ENCODE measurements at regions not wholly inside any gene's neighbourhood (a gene's known extent, or its start where the extent isn't known, plus 50 kb on each side); places are given as distances from the start of the nearest gene placed in this dataset.

DNA sequence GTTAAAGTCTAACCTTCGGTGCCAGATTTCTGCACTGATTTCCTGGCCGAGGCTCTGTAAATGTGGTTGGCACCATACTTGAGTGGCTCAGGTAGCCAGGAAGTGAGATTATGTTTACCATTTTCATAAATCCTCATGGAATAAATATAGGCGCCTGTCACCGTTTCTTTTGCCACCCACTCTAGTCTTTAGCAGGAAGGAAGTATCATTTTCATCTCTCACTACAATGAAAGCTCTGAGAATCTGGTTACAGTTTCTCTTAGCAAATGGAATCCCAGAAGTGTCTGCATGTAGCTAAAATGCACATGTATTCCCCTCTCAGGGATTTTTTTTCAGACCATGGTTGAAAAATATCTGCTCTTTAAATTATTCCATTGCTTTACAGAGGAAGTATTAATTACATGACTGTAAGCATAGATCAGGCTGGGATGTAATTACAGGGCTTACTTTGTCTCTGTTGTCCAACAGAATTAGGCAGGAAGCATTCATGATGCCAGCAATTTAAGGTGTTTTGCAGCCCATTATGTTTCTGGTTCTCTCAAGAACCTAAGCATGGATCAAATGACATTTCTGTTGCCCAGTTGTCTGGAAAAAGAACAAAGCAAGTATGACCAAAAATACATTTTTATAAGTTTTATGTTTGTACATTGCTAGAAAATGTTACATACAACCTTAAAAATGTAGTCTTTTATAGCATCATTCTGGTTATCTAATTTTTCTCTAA lies 221.7 kb upstream of the SPRY2 start:
- H3K4me3 ChIP-seq, result no peak overlapping the region
- H3K9me3 ChIP-seq (ENCODE audit: low read depth), result no peaks in the 10 kb centered on the region
- 81% methylated on average over 4 of the region's 4 CpGs for WGBS (ENCODE audit: low lambda C conversion rate, missing lambda C conversion rate)
- H3K36me3 ChIP-seq (replicated peaks; ENCODE audit: insufficient read depth, low read depth), result no peaks in the 10 kb centered on the region
- no peak overlapping the region for H2AFZ ChIP-seq
- H4K20me1 ChIP-seq (ENCODE audit: insufficient read depth, poor library complexity, severe bottlenecking), result no peaks in the 10 kb centered on the region
- TF ChIP-seq, protein P1, sequence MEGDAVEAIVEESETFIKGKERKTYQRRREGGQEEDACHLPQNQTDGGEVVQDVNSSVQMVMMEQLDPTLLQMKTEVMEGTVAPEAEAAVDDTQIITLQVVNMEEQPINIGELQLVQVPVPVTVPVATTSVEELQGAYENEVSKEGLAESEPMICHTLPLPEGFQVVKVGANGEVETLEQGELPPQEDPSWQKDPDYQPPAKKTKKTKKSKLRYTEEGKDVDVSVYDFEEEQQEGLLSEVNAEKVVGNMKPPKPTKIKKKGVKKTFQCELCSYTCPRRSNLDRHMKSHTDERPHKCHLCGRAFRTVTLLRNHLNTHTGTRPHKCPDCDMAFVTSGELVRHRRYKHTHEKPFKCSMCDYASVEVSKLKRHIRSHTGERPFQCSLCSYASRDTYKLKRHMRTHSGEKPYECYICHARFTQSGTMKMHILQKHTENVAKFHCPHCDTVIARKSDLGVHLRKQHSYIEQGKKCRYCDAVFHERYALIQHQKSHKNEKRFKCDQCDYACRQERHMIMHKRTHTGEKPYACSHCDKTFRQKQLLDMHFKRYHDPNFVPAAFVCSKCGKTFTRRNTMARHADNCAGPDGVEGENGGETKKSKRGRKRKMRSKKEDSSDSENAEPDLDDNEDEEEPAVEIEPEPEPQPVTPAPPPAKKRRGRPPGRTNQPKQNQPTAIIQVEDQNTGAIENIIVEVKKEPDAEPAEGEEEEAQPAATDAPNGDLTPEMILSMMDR (IDR thresholded peaks at IDR 0.05; ENCODE audit: poor library complexity), result no peak
- no peak for TF ChIP-seq EZH2 (IDR thresholded peaks at IDR 0.05; ENCODE audit: borderline replicate concordance)
- no peak for TF ChIP-seq EZH2phosphoT487 (IDR thresholded peaks at IDR 0.05; ENCODE audit: low read depth, severe bottlenecking, unreplicated experiment)
- no peak overlapping the region for H3K27ac ChIP-seq
- H3K27me3 ChIP-seq, result no peaks in the 10 kb centered on the region
- peak overlapping the region; percentile 15 for H3K4me2 ChIP-seq
- H3K79me2 ChIP-seq, result no peaks in the 10 kb centered on the region
- no peak for DNase-seq (ENCODE audit: low spot score)
- no peaks in the 10 kb centered on the region for H3K9me2 ChIP-seq (replicated peaks; ENCODE audit: insufficient read depth)
- no peaks in the 10 kb centered on the region for H3K4me1 ChIP-seq (ENCODE audit: insufficient read depth)

DNA sequence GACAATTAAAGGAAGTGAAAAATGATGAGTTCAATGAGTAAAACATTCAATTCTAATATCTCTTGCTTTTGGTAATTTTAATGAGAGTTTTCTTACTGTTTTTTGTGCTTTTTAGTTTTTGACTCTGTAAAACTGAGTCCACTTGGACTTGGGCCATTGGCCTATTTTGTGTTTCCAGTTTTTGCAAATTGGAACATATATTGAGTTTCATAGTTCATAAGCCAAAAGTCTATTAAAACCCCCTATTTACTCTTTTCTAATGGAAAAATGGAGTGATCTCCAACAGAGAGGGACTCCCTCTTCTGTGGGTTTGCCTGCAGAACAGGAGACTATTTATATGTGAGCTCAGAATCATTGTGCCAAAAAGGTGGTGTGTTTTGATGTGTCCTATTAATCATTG lies 219.7 kb upstream of the SPRY2 start:
- Histone ChIP-seq H4K20me1 (ENCODE audit: insufficient read depth, poor library complexity, severe bottlenecking) (no peaks in the 10 kb centered on the region), H3K9me2 (replicated peaks; ENCODE audit: insufficient read depth) (no peaks in the 10 kb centered on the region), H3K27ac (no peak overlapping the region), H3K4me2 (no peak overlapping the region), H3K79me2 (no peaks in the 10 kb centered on the region), H3K4me1 (ENCODE audit: insufficient read depth) (no peaks in the 10 kb centered on the region), H3K9me3 (ENCODE audit: low read depth) (no peaks in the 10 kb centered on the region), H3K4me3 (no peak overlapping the region), H2AFZ (no peak overlapping the region), H3K36me3 (replicated peaks; ENCODE audit: insufficient read depth, low read depth) (no peaks in the 10 kb centered on the region), H3K27me3 (no peaks in the 10 kb centered on the region)
- DNase-seq (ENCODE audit: low spot score), result no peak
- TF ChIP-seq EZH2phosphoT487 (IDR thresholded peaks at IDR 0.05; ENCODE audit: low read depth, severe bottlenecking, unreplicated experiment) (no peak), EZH2 (IDR thresholded peaks at IDR 0.05; ENCODE audit: borderline replicate concordance) (no peak)
- TF ChIP-seq, protein P1 (IDR thresholded peaks at IDR 0.05; ENCODE audit: poor library complexity), result no peak

DNA sequence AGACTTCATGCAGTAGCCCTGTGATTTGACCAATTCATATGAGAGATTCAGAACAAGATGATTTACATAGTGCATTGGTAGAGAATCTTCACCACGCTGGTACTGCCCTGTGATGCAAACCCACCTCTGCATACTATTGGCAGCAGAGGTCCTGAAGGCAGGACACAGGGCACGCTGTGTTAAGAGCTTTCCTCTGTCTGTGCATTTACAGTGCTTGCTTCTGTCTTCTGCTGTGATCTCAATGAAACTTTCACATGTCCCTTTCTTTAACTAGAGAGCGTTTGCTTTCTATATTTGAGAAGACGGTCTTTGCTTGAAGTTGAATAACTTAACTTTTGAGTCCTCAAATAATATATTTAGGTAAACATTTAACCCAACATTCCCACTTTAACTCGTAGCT lies 219.0 kb upstream of the SPRY2 start:
- H4K20me1 ChIP-seq (ENCODE audit: insufficient read depth, poor library complexity, severe bottlenecking), result no peaks in the 10 kb centered on the region
- no peaks in the 10 kb centered on the region for H3K36me3 ChIP-seq (replicated peaks; ENCODE audit: insufficient read depth, low read depth)
- H3K9me3 ChIP-seq (ENCODE audit: low read depth), result no peaks in the 10 kb centered on the region
- H3K4me2 ChIP-seq, result no peak overlapping the region
- H3K79me2 ChIP-seq, result no peaks in the 10 kb centered on the region
- H3K4me1 ChIP-seq (ENCODE audit: insufficient read depth), result no peaks in the 10 kb centered on the region
- H3K9me2 ChIP-seq (replicated peaks; ENCODE audit: insufficient read depth), result no peaks in the 10 kb centered on the region
- H3K27ac ChIP-seq, result no peak overlapping the region
- WGBS (ENCODE audit: low lambda C conversion rate, missing lambda C conversion rate), result 79% methylated on average over 5 of the region's 5 CpGs
- TF ChIP-seq EZH2phosphoT487 (IDR thresholded peaks at IDR 0.05; ENCODE audit: low read depth, severe bottlenecking, unreplicated experiment) (no peak), EZH2 (IDR thresholded peaks at IDR 0.05; ENCODE audit: borderline replicate concordance) (no peak)
- TF ChIP-seq, protein P1 (IDR thresholded peaks at IDR 0.05; ENCODE audit: poor library complexity), result no peak
- no peak overlapping the region for H3K4me3 ChIP-seq
- no peaks in the 10 kb centered on the region for H3K27me3 ChIP-seq
- H2AFZ ChIP-seq, result no peak overlapping the region
- DNase-seq (ENCODE audit: low spot score), result no peak

All from hepatocyte (in vitro differentiated cells).